22Rv1 (cell line): ENCODE measurements at regions not wholly inside any gene's neighbourhood (a gene's known extent, or its start where the extent isn't known, plus 50 kb on each side); places are given as distances from the start of the nearest gene placed in this dataset.

Source experiments
- H3K27ac ChIP-seq: fragments of 450-650 bp; 2 replicates; pipeline ENCODE4 v1.5.1; 2017
- ZFX ChIP-seq: fragments of 450-650 bp; IDR thresholded peaks from 2 replicates; pipeline ENCODE4 v1.6.1; 2017; ENCODE audit warnings: antibody characterized with exemption, borderline replicate concordance
- TF ChIP-seq, protein P1 (sequence below): fragments of 450-650 bp; IDR thresholded peaks from 2 replicates; pipeline ENCODE4 v1.5.1; 2017; ENCODE audit warnings: mild to moderate bottlenecking

GRCh38 chr16:8243981-8244380 is 346.3 kb downstream of the TMEM114 start:
- TF ChIP-seq, protein P1, sequence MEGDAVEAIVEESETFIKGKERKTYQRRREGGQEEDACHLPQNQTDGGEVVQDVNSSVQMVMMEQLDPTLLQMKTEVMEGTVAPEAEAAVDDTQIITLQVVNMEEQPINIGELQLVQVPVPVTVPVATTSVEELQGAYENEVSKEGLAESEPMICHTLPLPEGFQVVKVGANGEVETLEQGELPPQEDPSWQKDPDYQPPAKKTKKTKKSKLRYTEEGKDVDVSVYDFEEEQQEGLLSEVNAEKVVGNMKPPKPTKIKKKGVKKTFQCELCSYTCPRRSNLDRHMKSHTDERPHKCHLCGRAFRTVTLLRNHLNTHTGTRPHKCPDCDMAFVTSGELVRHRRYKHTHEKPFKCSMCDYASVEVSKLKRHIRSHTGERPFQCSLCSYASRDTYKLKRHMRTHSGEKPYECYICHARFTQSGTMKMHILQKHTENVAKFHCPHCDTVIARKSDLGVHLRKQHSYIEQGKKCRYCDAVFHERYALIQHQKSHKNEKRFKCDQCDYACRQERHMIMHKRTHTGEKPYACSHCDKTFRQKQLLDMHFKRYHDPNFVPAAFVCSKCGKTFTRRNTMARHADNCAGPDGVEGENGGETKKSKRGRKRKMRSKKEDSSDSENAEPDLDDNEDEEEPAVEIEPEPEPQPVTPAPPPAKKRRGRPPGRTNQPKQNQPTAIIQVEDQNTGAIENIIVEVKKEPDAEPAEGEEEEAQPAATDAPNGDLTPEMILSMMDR: no peak
- no peak for TF ChIP-seq ZFX
- H3K27ac ChIP-seq: no peak overlapping the region

- TF ChIP-seq ZFX: no peak
- TF ChIP-seq, protein P1: no peak
- H3K27ac ChIP-seq: no peak overlapping the region
Observed at GRCh38 chr16:8241408-8241807, 348.9 kb downstream of the TMEM114 start.

GRCh38 chr16:8239443-8239842 is 350.9 kb downstream of the TMEM114 start:
- no peak overlapping the region for H3K27ac ChIP-seq
- TF ChIP-seq ZFX: no peak
- TF ChIP-seq, protein P1: no peak

DNA sequence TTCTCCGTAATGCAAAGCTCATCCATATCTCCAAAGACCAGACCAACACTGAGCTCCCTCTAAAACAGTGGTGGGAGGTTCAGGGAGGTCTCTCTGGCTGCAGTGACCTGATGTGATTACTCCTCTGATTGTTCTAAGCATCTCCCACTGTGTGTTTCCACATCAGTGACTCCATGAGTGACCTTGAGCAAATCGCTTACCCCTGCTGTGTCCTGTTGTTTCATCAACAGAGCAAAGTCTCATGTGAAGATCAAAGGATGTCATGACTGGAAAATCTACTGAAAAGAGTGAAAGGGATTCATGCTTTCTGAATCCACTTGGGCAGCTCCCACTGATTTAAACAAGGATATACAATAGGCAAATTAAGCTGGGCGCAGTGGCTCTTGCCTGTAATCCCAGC is 352.9 kb downstream of the TMEM114 start:
- no peak for TF ChIP-seq ZFX
- H3K27ac ChIP-seq: no peak overlapping the region

- no peak overlapping the region for H3K27ac ChIP-seq
- TF ChIP-seq, protein P1: no peak
- TF ChIP-seq ZFX: no peak
Observed at GRCh38 chr16:8236816-8237215, 353.5 kb downstream of the TMEM114 start.

GRCh38 chr16:8230497-8230896 is 359.8 kb downstream of the TMEM114 start:
- no peak overlapping the region for H3K27ac ChIP-seq
- TF ChIP-seq, protein P1: no peak
- TF ChIP-seq ZFX: no peak

- no peak overlapping the region for H3K27ac ChIP-seq
- TF ChIP-seq, protein P1: no peak
- TF ChIP-seq ZFX: no peak
Observed at GRCh38 chr16:8229011-8229520, 361.2 kb downstream of the TMEM114 start.

GRCh38 chr16:8217201-8217600 is 373.1 kb downstream of the TMEM114 start:
- TF ChIP-seq, protein P1: no peak
- no peak for TF ChIP-seq ZFX
- H3K27ac ChIP-seq: no peak overlapping the region
